K562 (cell line): ENCODE measurements at regions not wholly inside any gene's neighbourhood (a gene's known extent, or its start where the extent isn't known, plus 50 kb on each side); places are given as distances from the start of the nearest gene placed in this dataset.

Source experiments
- ATF2 ChIP-seq: sonication (generic); formaldehyde crosslinking; IDR thresholded peaks from 2 replicates; pipeline ENCODE4 v1.8.1; 2022; ENCODE audit warnings: missing genetic modification reagents
- CBX8 ChIP-seq: fragments of 200-600 bp; sonication (generic); IDR thresholded peaks from 2 replicates; pipeline ENCODE4 v1.6.1; 2012; ENCODE audit warnings: borderline replicate concordance, mixed run types, low read depth, mild to moderate bottlenecking, moderate library complexity, mixed read lengths, low read length, control low read depth, inconsistent platforms; ENCODE audit not compliant: poor library complexity, severe bottlenecking; ENCODE audit errors: extremely low read depth
- CREB3 ChIP-seq: fragments of 450-650 bp; conservative IDR thresholded peaks from 2 replicates; pipeline ENCODE4 v1.6.1; 2016; ENCODE audit warnings: missing genetic modification characterization, low read depth, mild to moderate bottlenecking, missing compliant biosample characterization, moderate library complexity
- CTCF ChIP-seq, 3 experiments: IDR thresholded peaks in 2 of 3; conservative IDR thresholded peaks in 1 of 3; 2 replicates each; pipeline ENCODE4 v1.5.1; 2011 to 2012; ENCODE audit warnings: low read length in 3 of 3, mild to moderate bottlenecking in 3 of 3, control low read depth in 2 of 3, improper control_type of control experiment in 1 of 3, inconsistent platforms in 1 of 3, low read depth in 1 of 3, mixed read lengths in 1 of 3, moderate library complexity in 1 of 3; ENCODE audit not compliant: insufficient read depth in 2 of 3
- FOXK2 ChIP-seq, 2 experiments: fragments of 450-650 bp; IDR thresholded peaks in 1 of 2; conservative IDR thresholded peaks in 1 of 2; 2 replicates each; pipeline ENCODE4 v1.6.1; 2016; ENCODE audit warnings: low read depth in 2 of 2, mild to moderate bottlenecking in 1 of 2
- MAFK ChIP-seq: IDR thresholded peaks from 2 replicates; pipeline ENCODE4 v1.6.1; 2011; ENCODE audit warnings: low read length, improper control_type of control experiment
- MAX ChIP-seq: sonication (generic); formaldehyde crosslinking; IDR thresholded peaks from 2 replicates; pipeline ENCODE4 v1.9.0; 2022; ENCODE audit warnings: mild to moderate bottlenecking, missing genetic modification reagents
- MEIS2 ChIP-seq: fragments of 450-650 bp; IDR thresholded peaks from 2 replicates; pipeline ENCODE4 v1.6.1; 2014; ENCODE audit warnings: mild to moderate bottlenecking; ENCODE audit not compliant: partially characterized antibody
- NR2C2 ChIP-seq, 2 experiments: fragments of 200-800 bp in 1 of 2; sonication (Bioruptor generic) in 1 of 2; sonication (generic) in 1 of 2; formaldehyde crosslinking in 1 of 2; IDR thresholded peaks; 2 replicates each; pipeline versions ENCODE4 v1.6.1 to v1.8.0; 2016 to 2022; ENCODE audit warnings: mild to moderate bottlenecking in 1 of 2, missing compliant biosample characterization in 1 of 2, missing genetic modification characterization in 1 of 2, missing genetic modification reagents in 1 of 2
- RAD21 ChIP-seq, 2 experiments: fragments of 250-450 bp in 1 of 2; fragments of 450-650 bp in 1 of 2; sonication (Bioruptor Pico) in 1 of 2; formaldehyde crosslinking in 1 of 2; IDR thresholded peaks in 1 of 2; conservative IDR thresholded peaks in 1 of 2; 2 replicates each; pipeline versions ENCODE4 v1.4.0 to v1.8.0; 2020 to 2022; ENCODE audit warnings: mild to moderate bottlenecking in 2 of 2, moderate library complexity in 1 of 2
- RCOR1 ChIP-seq, 2 experiments: IDR thresholded peaks; 2 replicates each; pipeline ENCODE4 v1.6.1; 2012; ENCODE audit warnings: low read depth in 2 of 2, low read length in 2 of 2, borderline replicate concordance in 1 of 2, improper control_type of control experiment in 1 of 2
- TAF1 ChIP-seq: IDR thresholded peaks from 2 replicates; pipeline ENCODE4 v1.6.1; 2011; ENCODE audit warnings: mild to moderate bottlenecking, low read length, moderate library complexity; ENCODE audit not compliant: insufficient read depth, control insufficient read depth, severe bottlenecking; ENCODE audit errors: extremely low read depth
- TBP ChIP-seq: optimal IDR thresholded peaks from 2 replicates; pipeline ENCODE3; 2011; ENCODE audit warnings: low read depth, low read length, improper control_type of control experiment

- TF ChIP-seq MAX (CRISPR knock-in tag) (no peak), CTCF (IDR thresholded peaks at IDR 0.05 in 2 of 3, conservative IDR thresholded peaks at IDR 0.05 in 1 of 3; ENCODE audit: insufficient read depth in 2 of 3, low read depth in 1 of 3, low read length in 3 of 3) (no peak), MEIS2 (no peak), CBX8 (no peak), FOXK2 (conservative IDR thresholded peaks at IDR 0.05 in 1 of 2, IDR thresholded peaks at IDR 0.05 in 1 of 2; ENCODE audit: low read depth in 2 of 2) (no peak), MAFK (no peak), RCOR1 (IDR thresholded peaks at IDR 0.05; ENCODE audit: borderline replicate concordance in 1 of 2, low read depth in 2 of 2, low read length in 2 of 2) (no peak), ATF2 (CRISPR knock-in tag) (no peak), TBP (no peak), TAF1 (no peak), NR2C2 (CRISPR knock-in tag; IDR thresholded peaks at IDR 0.05) (no peak), NR2C2 (tag; IDR thresholded peaks at IDR 0.05) (no peak), RAD21 (CRISPR knock-in tag; conservative IDR thresholded peaks at IDR 0.05 in 1 of 2, IDR thresholded peaks at IDR 0.05 in 1 of 2) (no peak), CREB3 (tag) (no peak)
Measured at GRCh38 chr5:4137781-4138180, 542.1 kb downstream of the IRX1 start.
